GM21619 (cell line): ENCODE measurements at regions not wholly inside any gene's neighbourhood (a gene's known extent, or its start where the extent isn't known, plus 50 kb on each side); places are given as distances from the start of the nearest gene placed in this dataset.

Experiments used
- ATAC-seq: cut with Tn5 transposase; IDR thresholded peaks from one replicate; pipeline ENCODE4 v1.9.1; 2021; ENCODE audit not compliant: unreplicated experiment

GRCh38 chr1:83596331-83596730, 402.6 kb downstream of the TTLL7 start:
- ATAC-seq = no peak

- no peak for ATAC-seq
Observed at GRCh38 chr1:83593073-83593472, 405.9 kb downstream of the TTLL7 start.

DNA sequence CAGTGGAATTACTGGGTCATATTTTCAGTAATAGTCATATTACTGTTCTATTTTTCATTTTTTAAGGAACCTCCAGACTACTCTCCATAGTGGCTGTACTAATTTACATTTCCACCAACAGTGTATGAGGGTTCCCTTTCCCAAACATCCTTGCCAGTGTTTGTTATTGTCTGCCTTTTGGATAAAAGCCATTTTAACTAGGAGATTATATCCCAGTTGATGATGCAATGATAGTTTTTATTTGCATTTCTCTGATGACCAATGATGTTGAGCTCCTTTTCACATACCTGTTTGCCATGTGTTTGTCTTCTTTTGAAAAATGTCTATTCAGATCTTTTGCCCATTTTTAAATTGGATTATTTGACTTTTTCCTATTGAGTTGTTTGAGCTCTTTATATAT, 410.8 kb downstream of the TTLL7 start:
- ATAC-seq = no peak

DNA sequence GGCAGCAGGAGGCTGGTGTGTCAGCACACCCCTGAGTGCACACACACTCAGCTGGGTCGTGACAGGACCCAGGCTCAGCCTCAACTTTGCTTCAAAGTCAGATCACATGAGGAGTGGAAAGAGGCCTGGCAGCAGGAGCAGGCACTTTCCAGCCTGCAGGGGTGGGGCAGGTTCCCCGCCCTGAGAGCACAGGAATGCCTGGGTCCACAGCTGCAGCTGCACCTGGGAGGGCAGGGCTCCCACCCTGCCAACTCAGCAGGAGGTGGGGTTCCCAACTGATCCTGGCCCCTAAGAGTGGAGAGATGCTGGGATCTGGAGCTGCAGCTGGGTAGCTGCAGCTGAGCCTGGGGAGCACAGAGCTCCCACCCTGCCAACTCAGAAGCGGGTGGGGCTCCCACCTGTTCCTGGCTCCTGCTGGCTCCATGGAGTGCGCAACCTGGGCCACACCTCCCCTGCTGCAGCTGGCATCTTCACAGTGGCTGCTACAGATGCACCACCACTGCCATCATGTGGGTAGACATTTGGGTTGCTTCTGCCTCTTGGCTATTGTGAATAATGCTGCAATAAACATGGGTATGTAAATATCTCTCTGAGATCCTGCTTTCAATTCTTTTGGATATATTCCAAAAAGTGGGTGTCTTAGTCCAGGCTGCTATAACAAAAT, 415.4 kb downstream of the TTLL7 start:
- no peak for ATAC-seq

- no peak for ATAC-seq
Observed at GRCh38 chr1:83581747-83582146, 417.2 kb downstream of the TTLL7 start.

GRCh38 chr1:83574791-83575190, 424.1 kb downstream of the TTLL7 start:
- no peak for ATAC-seq

- ATAC-seq = no peak
Observed at GRCh38 chr1:83573776-83574175, 425.2 kb downstream of the TTLL7 start.

- no peak for ATAC-seq
Observed at GRCh38 chr1:83571536-83571935, 427.4 kb downstream of the TTLL7 start.

- ATAC-seq = no peak
Observed at GRCh38 chr1:83561346-83561745, 437.6 kb downstream of the TTLL7 start.

- ATAC-seq = no peak
Observed at GRCh38 chr1:83559129-83559840, 439.6 kb downstream of the TTLL7 start.

- no peak for ATAC-seq
Observed at GRCh38 chr1:83555871-83556270, 443.1 kb downstream of the TTLL7 start.

- no peak for ATAC-seq
Observed at GRCh38 chr1:83554174-83554573, 444.8 kb downstream of the TTLL7 start.

GRCh38 chr1:83552820-83553219, 446.1 kb downstream of the TTLL7 start:
- ATAC-seq = no peak

GRCh38 chr1:83548311-83548710, 450.6 kb downstream of the TTLL7 start:
- no peak for ATAC-seq

DNA sequence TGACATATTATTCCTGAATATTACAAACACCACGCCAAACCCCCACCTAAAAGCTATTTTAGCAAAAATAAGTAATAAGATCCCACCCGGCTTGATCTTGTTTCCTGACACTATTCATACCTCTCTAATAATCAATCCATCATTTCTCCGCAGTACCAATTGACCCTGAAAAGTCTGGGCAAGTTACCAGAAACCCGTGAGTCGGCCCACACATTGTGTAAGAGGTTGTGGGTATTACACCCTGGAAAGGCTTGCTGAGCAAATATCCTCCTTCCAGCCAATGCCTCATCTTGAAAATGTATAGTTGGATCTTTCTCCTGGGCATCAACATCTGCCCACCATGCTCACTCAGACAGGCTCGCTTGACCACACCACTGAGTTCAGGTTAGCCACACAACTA, 451.0 kb downstream of the TTLL7 start:
- no peak for ATAC-seq

- no peak for ATAC-seq
Observed at GRCh38 chr1:83546874-83547273, 452.1 kb downstream of the TTLL7 start.

GRCh38 chr1:83545066-83545862, 453.7 kb downstream of the TTLL7 start:
- ATAC-seq = no peak

GRCh38 chr1:83543222-83543973, 455.5 kb downstream of the TTLL7 start:
- no peak for ATAC-seq

DNA sequence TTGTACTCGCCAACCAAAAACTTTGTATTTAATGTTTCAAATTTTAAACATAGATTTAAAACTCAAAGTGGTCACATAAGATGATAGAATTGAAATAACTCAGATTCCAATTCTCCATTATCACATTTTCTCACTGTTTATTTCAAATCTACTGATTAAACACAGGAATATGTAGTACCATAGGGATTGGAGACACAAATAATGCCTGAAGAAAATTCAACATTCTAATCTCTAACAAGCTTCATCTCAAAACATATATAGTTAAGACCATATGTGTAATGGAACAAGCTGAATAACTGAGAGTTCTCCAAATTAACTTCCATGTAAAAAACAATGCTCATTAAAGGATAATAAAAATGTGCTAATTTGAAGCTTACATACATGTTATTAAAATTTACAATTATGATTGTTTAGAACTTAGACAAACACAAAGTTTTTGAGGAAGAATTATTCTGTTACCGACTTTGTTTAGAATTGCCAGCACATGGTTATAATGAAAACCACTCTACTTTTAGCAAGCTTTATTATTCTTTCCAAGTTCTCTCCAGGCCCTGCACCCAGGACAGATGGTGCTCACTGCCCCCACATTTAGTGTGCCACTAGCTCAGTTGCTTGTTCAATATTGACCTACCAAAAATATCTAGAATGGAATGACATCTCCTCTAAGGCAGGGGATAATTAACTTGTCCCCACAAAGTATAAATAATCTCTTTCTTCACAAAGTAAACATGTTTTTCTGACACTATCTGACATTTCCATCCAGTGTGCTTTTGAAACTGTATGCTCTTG, 467.2 kb downstream of the TTLL7 start:
- no peak for ATAC-seq

GRCh38 chr1:83530506-83530905, 468.4 kb downstream of the TTLL7 start:
- ATAC-seq = no peak
